ENCODE measurements at regions not wholly inside any gene's neighbourhood (a gene's known extent, or its start where the extent isn't known, plus 50 kb on each side); places are given as distances from the start of the nearest gene placed in this dataset.
"Not testable (repeated sequence)": the region's sequence is repeated elsewhere in the genome, so short reads cannot be mapped to it uniquely, and the experiment has no call there.

- no peak for DNase-seq (ENCODE audit: low read depth in 2 of 2)
These were observed 145.9 kb upstream of the CITED2 start for GRCh38 chr6:139520321-139520768.

- no peak for DNase-seq (ENCODE audit: low read depth in 2 of 2)
These were observed 145.2 kb upstream of the CITED2 start for GRCh38 chr6:139519571-139520031.

GRCh38 chr6:139519097-139519496 is 144.6 kb upstream of the CITED2 start:
- no peak for DNase-seq (ENCODE audit: low read depth in 2 of 2)

GRCh38 chr6:139518556-139519091 is 144.2 kb upstream of the CITED2 start:
- no peak for DNase-seq (ENCODE audit: low read depth in 2 of 2)

DNA sequence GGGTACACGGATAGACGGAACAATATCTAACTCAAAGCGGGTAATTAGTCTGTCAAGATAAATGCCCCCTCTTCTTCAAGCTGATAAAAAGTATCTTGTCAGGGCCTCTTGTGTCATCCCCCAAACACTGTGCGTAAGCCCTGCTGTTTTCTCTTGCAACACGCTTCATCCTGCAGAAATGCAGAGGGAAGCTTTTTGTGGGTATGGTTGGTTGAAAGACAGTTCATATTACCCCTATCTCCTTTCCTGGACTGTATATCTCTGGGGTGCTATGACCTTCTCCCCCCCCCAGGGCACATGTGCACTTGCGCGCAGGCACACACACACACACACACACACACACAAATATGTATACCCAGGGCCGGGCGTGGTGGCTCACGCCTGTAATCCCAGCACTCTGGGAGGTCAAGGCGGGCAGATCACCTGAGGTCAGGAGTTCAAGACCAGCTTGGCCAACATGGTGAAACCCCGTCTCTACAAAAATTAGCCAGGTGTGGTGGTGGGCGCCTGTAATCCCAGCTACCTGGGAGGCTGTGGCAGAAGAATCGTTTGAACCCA is 143.6 kb upstream of the CITED2 start:
- not testable (repeated sequence) for DNase-seq (ENCODE audit: low read depth in 2 of 2)

GRCh38 chr6:139515511-139515910 is 141.1 kb upstream of the CITED2 start:
- no peak for DNase-seq (ENCODE audit: low read depth in 2 of 2)

- no peak for DNase-seq (ENCODE audit: low read depth in 2 of 2)
These were observed 140.4 kb upstream of the CITED2 start for GRCh38 chr6:139514819-139515218.

- no peak for DNase-seq (ENCODE audit: low read depth in 2 of 2)
These were observed 135.8 kb upstream of the CITED2 start for GRCh38 chr6:139510040-139510790.

- DNase-seq (ENCODE audit: low read depth in 2 of 2) = no peak
These were observed 134.7 kb upstream of the CITED2 start for GRCh38 chr6:139509167-139509566.

DNA sequence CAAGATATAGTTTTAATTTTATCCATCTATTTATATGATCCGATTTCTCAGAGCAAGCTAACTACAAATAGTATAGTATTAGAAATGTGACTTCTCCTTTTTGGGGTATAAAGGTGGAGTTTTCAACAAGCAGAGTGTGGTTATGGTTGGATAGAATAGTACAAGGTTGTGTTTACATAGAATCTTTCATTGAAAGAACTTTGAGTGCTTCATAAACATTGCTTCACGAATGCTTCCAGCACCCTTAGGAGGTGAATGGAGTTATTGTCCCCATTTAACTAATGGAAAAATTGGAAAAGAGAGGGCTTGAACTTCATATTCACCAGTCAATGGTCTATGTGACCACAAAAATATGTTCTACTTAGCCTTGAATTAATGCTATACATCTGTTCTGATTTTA is 134.1 kb upstream of the CITED2 start:
- no peak for DNase-seq (ENCODE audit: low read depth in 2 of 2)

GRCh38 chr6:139508023-139508422 is 133.6 kb upstream of the CITED2 start:
- DNase-seq (ENCODE audit: low read depth in 2 of 2) = no peak

DNA sequence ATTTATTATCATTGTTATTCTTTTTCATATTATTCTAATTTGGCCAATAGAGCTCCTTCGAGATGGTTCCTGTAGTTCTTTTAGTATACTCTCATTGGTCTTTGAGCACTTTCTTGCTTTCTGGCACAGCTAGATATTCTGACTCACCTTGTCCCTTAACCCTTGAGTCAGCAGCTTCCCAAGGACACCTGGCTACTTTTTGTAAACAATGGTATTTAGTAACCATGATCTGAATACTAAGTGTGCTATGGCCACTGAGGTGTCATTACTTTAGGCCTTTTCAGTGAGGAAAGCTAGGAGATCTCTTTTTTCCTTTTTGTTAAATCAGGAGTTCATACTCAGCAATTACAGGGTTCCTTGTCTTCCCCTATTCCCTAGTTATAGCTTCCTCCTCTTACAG is 126.5 kb upstream of the CITED2 start:
- no peak for DNase-seq (ENCODE audit: low read depth in 2 of 2)

- no peak for DNase-seq (ENCODE audit: low read depth in 2 of 2)
These were observed 124.3 kb upstream of the CITED2 start for GRCh38 chr6:139498715-139499114.

DNA sequence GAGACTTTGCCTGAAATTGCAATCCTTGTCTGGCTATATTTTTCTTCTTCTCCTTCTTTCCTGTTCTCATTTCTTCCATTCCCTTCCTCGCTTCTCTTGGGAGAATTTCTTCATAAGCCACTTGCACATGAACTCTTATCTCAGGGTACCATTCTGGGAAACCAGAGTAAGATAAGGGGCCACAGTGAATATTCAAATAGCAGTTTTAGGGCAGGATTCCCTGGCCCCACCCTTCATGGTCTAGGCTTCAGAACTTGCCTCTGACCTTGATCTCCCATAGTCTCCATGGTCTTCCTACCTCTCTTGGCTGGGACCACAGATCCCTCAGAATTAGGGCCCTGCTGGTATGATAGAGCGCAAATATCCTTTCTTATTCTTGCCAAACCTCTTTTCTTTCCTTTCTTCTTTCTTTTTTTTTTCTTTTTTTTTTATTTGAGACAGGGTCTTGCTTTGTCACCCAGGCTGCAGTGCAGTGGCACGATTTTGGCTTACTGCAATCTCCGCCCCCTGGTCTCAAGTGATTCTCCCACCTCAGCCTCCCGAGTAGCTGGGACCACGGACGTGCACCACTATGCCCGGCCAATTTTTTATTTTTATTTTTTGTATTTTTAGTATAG is 123.0 kb upstream of the CITED2 start:
- no peak for DNase-seq (ENCODE audit: low read depth in 2 of 2)

GRCh38 chr6:139496654-139497344 is 122.4 kb upstream of the CITED2 start:
- no peak for DNase-seq (ENCODE audit: low read depth in 2 of 2)

DNA sequence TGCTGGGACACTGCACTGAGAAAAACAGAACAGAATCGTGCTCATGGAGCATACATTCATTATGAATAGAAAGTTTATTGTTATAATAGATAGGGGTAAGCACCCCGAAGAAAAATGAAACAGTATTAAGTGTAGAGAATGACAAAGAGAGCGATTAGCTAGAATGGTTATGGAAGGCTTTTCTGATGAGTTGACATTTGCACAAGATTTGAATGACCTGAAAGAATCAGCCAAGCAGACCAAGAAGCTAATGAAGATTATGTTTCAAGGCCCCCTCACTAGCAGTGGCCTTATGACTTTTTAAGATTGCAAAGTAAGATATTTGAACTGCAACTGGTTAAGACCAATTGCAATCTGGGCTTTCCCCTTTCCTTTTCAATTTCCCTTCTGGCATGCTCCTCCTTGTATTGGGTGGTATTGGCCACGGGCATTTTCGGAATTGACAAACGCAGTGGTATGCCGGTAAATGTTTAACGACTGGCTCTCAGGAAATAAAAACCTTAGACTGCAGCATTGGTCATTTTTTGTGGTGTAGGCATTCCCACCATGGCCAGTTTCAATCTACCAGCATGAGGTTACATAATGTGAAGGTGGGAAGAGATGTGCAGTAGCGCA is 120.0 kb upstream of the CITED2 start:
- DNase-seq (ENCODE audit: low read depth in 2 of 2) = no peak

DNA sequence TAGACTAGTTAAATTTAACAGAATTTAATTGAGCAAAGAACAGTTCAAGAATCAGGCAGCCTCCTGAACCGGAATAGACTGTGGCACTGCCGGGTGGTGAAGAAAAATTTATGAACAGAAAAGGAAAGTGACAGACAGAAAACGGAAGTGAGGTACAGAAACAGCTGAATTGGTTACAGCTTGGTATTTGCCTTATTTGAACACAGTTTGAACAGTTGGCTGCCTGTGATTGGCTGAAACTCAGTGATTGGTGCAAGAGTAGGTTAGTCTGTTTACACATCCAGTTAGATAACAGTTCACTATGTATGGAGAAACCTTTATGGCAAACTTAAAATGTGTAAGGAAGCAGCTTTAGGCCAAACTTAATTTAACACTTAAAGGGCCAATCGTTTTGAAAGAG is 116.0 kb upstream of the CITED2 start:
- no peak for DNase-seq (ENCODE audit: low read depth in 2 of 2)

DNA sequence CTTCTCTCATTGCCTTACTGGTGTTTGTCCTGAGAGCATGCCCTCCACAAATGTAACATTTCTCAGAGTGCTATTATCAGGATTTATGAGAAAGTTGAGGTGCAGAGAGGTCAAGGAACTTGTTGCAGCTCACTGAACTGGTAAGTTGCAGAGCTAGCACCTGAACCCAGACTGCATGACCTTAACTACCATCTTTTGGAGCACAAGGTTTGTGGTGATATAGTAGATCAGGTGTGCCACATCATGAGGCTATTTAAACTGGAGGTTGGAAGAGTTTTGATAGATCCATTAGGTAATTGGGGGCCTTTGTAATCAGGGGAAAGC is 112.0 kb upstream of the CITED2 start:
- no peak for DNase-seq (ENCODE audit: low read depth in 2 of 2)

- no peak for DNase-seq (ENCODE audit: low read depth in 2 of 2)
These were observed 111.5 kb upstream of the CITED2 start for GRCh38 chr6:139485742-139486475.

- DNase-seq (ENCODE audit: low read depth in 2 of 2) = no peak
These were observed 110.7 kb upstream of the CITED2 start for GRCh38 chr6:139485185-139485584.

- no peak for DNase-seq (ENCODE audit: low read depth in 2 of 2)
These were observed 108.6 kb upstream of the CITED2 start for GRCh38 chr6:139483079-139483478.
